ENCODE measurements at regions not wholly inside any gene's neighbourhood (a gene's known extent, or its start where the extent isn't known, plus 50 kb on each side); places are given as distances from the start of the nearest gene placed in this dataset.

DNA sequence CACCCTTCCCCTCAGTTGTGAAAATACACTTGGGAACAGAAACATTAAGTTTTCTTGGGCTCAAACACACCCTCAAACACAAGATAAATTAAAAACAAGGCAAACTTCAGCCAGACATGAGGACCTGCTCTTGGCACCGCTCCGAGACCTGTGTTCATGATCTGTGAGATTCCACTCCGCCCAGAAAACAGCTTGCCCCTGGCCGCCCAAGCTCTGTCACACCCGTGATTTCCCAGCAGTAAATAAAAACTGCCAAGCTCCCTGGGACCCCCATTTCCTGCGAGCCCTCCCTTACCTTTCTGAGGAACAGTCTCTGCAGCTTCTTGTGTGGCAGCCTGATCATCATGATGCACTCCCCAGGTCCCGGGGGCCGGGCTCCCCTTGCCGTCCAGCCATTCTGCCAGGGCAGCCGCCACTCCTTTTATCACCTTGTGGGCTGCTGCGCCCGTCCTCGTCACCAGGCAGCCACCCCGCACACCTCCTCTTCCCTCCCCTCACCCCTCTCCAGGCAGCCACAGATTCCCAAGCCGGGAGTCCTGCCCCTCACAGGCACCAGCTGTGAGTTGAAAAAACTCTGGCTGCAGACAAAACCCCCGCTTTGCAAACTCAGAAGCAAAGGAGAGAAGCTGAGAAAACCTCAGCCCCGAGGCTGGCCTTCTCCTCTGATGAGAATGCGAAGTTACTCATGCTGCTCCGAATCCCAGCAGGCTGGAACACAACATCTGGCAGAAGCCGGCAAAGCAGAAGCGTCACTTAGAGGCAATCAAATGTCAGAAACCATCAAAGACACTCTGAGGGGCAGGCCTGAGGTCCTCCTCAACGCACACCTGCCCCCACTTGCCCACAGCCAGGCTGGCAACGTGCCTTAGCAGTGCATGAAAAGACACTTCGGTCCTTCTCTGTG, 130.4 kb upstream of the RPS6KA2 start:
- DNase-seq (ENCODE audit: low spot score in 2 of 2): no peak
- Histone ChIP-seq H3K27me3 (ENCODE audit: low read depth) (no peaks in the 10 kb centered on the region), H3K4me1 (no peaks in the 10 kb centered on the region), H3K36me3 (replicated peaks) (no peaks in the 10 kb centered on the region), H3K4me3 (no peak overlapping the region), H3K9me3 (no peaks in the 10 kb centered on the region)
- in situ Hi-C loops (cut with MboI; ENCODE audit: low sequenced_read_pairs): no loop called here

GRCh38 chr6:166754218-166755030, 127.4 kb upstream of the RPS6KA2 start:
- Histone ChIP-seq H3K4me1 (no peaks in the 10 kb centered on the region), H3K4me3 (no peak overlapping the region), H3K9me3 (no peaks in the 10 kb centered on the region), H3K36me3 (replicated peaks) (no peaks in the 10 kb centered on the region), H3K27me3 (ENCODE audit: low read depth) (no peaks in the 10 kb centered on the region)
- no peak for DNase-seq (ENCODE audit: low spot score in 2 of 2)
- in situ Hi-C loops (cut with MboI; ENCODE audit: low sequenced_read_pairs): no loop called here

DNA sequence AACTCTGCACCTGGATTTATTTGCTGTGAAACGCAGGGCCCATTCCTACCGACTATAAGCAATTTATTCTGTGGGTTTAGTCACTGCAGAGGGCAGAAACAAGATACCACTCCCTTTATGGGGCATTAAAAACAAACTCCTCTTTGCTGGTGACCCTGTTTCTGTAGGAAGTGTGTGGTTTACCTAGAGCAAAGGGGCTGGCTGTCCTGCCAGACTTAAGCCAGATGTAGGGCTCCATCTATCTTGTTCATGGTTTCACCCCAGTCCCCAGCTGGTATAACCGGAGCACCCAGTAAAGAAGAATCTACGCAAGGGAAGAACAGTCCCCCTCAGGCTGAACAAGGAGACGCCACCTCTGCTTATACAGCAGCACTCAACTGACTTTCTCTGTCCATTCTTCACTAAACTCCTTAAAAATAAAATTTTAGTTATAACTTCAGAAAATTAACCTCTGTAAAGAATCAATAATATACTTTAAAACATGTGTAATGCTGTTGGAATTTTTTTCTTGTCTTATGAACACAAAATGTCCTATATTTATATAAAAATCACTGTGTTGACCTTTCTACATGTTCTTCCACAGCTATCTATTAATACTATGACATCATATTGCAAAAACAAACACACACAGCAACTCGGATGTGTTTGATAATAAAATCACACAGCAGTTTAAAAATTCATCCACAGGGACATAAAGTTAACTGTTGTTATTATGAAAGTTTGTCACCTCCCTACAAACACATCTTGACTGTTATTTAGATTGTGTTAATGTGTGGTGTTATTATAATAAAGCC, 126.1 kb upstream of the RPS6KA2 start:
- H3K4me3 ChIP-seq: no peak overlapping the region
- no peaks in the 10 kb centered on the region for H3K9me3 ChIP-seq
- DNase-seq (ENCODE audit: low spot score in 2 of 2): no peak
- in situ Hi-C loops (cut with MboI; ENCODE audit: low sequenced_read_pairs): no loop called here
- no peaks in the 10 kb centered on the region for H3K36me3 ChIP-seq (replicated peaks)
- no peaks in the 10 kb centered on the region for H3K27me3 ChIP-seq (ENCODE audit: low read depth)
- H3K4me1 ChIP-seq: no peaks in the 10 kb centered on the region

DNA sequence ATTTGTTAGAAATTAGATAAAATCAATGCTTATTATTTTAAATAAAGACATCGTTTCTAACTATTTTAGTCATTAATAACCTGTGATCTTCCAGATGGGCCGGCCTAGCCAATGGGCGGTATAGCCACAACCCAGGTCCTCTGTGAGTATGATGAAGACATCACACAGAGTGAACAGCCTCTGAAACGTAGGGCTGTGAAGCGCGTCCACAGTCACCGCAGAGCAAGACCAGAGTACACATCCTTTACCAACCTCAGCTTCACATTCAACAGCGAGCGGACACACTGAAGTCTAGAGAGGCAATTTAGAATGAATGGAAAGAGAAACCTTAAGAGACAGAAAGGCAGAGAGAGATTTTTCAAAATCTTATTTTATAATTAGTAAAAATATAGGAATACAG, 125.0 kb upstream of the RPS6KA2 start:
- Histone ChIP-seq H3K4me1 (no peaks in the 10 kb centered on the region), H3K27me3 (ENCODE audit: low read depth) (no peaks in the 10 kb centered on the region), H3K4me3 (no peak overlapping the region), H3K36me3 (replicated peaks) (no peaks in the 10 kb centered on the region), H3K9me3 (no peaks in the 10 kb centered on the region)
- DNase-seq (ENCODE audit: low spot score in 2 of 2): no peak
- in situ Hi-C loops (cut with MboI; ENCODE audit: low sequenced_read_pairs): no loop called here

DNA sequence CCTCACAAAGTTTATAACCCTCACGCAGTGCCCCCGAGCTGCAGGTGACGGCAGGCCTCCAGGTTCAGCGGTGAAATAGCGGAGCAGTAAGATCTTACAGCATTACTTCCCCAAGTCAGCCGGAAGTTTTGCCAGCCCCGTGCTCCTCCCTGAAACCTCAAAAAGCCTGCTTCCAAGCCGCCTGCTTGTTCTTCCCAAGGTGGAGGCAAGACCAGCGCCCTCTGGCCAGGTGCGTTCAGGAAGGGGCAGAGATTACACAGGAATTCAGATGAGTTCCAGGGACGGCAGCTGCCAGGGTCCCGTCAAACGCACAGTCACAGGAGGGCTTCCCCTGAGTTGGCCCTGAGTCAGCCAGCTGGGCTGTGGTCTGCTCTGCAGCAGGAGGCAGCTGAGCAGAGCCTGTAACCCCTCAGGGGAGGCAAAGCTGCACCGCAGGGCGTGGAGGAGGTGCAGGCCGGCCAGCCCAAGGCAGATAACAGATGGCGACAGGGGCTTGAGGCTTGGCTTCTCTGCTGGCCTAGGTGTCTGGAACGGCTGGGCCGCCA, 124.1 kb upstream of the RPS6KA2 start:
- Histone ChIP-seq H3K9me3 (no peaks in the 10 kb centered on the region), H3K27me3 (ENCODE audit: low read depth) (no peaks in the 10 kb centered on the region), H3K36me3 (replicated peaks) (no peaks in the 10 kb centered on the region), H3K4me3 (no peak overlapping the region), H3K4me1 (no peaks in the 10 kb centered on the region)
- DNase-seq (ENCODE audit: low spot score in 2 of 2): no peak
- in situ Hi-C loops (cut with MboI; ENCODE audit: low sequenced_read_pairs): no loop called here

GRCh38 chr6:166750108-166750793, 123.2 kb upstream of the RPS6KA2 start:
- in situ Hi-C loops (cut with MboI; ENCODE audit: low sequenced_read_pairs): no loop called here

GRCh38 chr6:166749666-166750065, 122.6 kb upstream of the RPS6KA2 start:
- H3K9me3 ChIP-seq: no peaks in the 10 kb centered on the region
- H3K4me1 ChIP-seq: no peaks in the 10 kb centered on the region
- in situ Hi-C loops (cut with MboI; ENCODE audit: low sequenced_read_pairs): no loop called here
- no peaks in the 10 kb centered on the region for H3K36me3 ChIP-seq (replicated peaks)
- no peak for DNase-seq (ENCODE audit: low spot score in 2 of 2)
- no peaks in the 10 kb centered on the region for H3K27me3 ChIP-seq (ENCODE audit: low read depth)
- no peak overlapping the region for H3K4me3 ChIP-seq

More at GRCh38 chr6:166750108-166750793, 123.2 kb upstream of the RPS6KA2 start:
- DNase-seq (ENCODE audit: low spot score in 2 of 2): no peak
- Histone ChIP-seq H3K4me3 (no peak overlapping the region), H3K27me3 (ENCODE audit: low read depth) (no peaks in the 10 kb centered on the region), H3K9me3 (no peaks in the 10 kb centered on the region), H3K4me1 (no peaks in the 10 kb centered on the region), H3K36me3 (replicated peaks) (no peaks in the 10 kb centered on the region)

- Histone ChIP-seq H3K27me3 (ENCODE audit: low read depth) (no peaks in the 10 kb centered on the region), H3K36me3 (replicated peaks) (no peaks in the 10 kb centered on the region), H3K4me1 (no peaks in the 10 kb centered on the region), H3K4me3 (no peak overlapping the region), H3K9me3 (no peaks in the 10 kb centered on the region)
- in situ Hi-C loops (cut with MboI; ENCODE audit: low sequenced_read_pairs): no loop called here
- DNase-seq (ENCODE audit: low spot score in 2 of 2): no peak
Measured at GRCh38 chr6:166747644-166748595, 120.9 kb upstream of the RPS6KA2 start.

DNA sequence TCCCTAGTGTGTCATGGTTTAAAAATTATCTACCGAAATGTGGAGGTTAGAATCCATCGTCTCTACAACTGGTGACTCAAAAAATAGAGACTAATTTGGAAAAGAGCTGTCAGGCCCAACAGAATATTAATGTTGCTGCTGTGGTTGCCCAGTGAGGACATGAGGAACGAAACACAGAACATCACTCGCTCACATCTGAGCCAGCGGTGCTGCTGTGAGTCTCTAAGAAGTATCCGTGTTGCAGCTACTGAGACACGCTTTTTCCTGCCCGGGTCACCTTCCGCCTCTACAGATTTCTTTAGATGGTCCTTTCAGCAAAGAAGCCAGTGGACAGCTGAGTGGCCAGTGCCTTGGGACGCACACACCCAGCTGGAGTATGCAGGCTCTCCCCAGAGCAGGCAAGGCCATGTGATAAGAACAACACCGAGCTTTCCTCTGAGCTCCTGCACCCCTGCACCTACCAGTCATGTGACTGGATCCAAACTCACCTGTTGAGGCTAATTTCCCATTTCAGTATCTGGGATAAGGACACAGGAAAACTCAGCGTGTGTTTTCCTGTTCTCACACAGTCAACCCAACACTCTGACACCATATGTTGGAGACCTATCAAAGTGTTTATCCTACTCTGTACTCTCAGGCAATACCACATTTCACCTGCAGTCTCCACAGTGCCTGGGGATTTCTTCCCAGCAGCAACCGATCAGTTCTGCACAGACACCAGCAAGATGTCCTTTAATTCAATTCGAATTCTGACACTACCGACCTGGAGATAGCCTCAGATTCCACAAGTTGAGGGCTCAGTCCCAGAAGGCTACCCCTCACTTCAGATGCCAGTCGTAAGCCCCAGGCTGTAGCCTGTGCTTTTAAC, 119.0 kb upstream of the RPS6KA2 start:
- Histone ChIP-seq H3K9me3 (no peaks in the 10 kb centered on the region), H3K27me3 (ENCODE audit: low read depth) (no peaks in the 10 kb centered on the region), H3K4me1 (no peaks in the 10 kb centered on the region), H3K36me3 (replicated peaks) (no peaks in the 10 kb centered on the region), H3K4me3 (no peak overlapping the region)
- in situ Hi-C loops (cut with MboI; ENCODE audit: low sequenced_read_pairs): no loop called here
- DNase-seq (ENCODE audit: low spot score in 2 of 2): no peak

- no peaks in the 10 kb centered on the region for H3K4me1 ChIP-seq
- no peaks in the 10 kb centered on the region for H3K9me3 ChIP-seq
- in situ Hi-C loops (cut with MboI; ENCODE audit: low sequenced_read_pairs): no loop called here
- no peak for DNase-seq (ENCODE audit: low spot score in 2 of 2)
- H3K4me3 ChIP-seq: no peak overlapping the region
- no peaks in the 10 kb centered on the region for H3K36me3 ChIP-seq (replicated peaks)
- no peaks in the 10 kb centered on the region for H3K27me3 ChIP-seq (ENCODE audit: low read depth)
Measured at GRCh38 chr6:166744223-166745134, 117.4 kb upstream of the RPS6KA2 start.
